Panc1 (cell line): ENCODE measurements at regions not wholly inside any gene's neighbourhood (a gene's known extent, or its start where the extent isn't known, plus 50 kb on each side); places are given as distances from the start of the nearest gene placed in this dataset.

ENCODE experiments used
- POLR2AphosphoS5 ChIP-seq: IDR thresholded peaks from 2 replicates; pipeline ENCODE4 v1.6.1; 2012; ENCODE audit warnings: mild to moderate bottlenecking, low read depth, low read length, moderate library complexity
- SIN3A ChIP-seq: IDR thresholded peaks from 2 replicates; pipeline ENCODE4 v1.6.1; 2012; ENCODE audit warnings: low read depth, mild to moderate bottlenecking, low read length, moderate library complexity, borderline replicate concordance; ENCODE audit not compliant: insufficient read depth
- TCF7L2 ChIP-seq: IDR thresholded peaks from 2 replicates; pipeline ENCODE4 v1.6.1; 2011; ENCODE audit warnings: mild to moderate bottlenecking, low read depth, low read length, inconsistent platforms
- TF ChIP-seq, protein P1 (sequence below): fragments of 450-650 bp; IDR thresholded peaks from 2 replicates; pipeline ENCODE4 v1.5.1; 2017; ENCODE audit warnings: mild to moderate bottlenecking
- TF ChIP-seq, protein P2 (sequence below), 2 experiments: IDR thresholded peaks; 2 replicates each; pipeline ENCODE4 v1.6.1; 2011 to 2012; ENCODE audit warnings: low read depth in 2 of 2, control low read depth in 1 of 2, low read length in 1 of 2, mild to moderate bottlenecking in 1 of 2, moderate library complexity in 1 of 2; ENCODE audit not compliant: insufficient read depth in 1 of 2

DNA sequence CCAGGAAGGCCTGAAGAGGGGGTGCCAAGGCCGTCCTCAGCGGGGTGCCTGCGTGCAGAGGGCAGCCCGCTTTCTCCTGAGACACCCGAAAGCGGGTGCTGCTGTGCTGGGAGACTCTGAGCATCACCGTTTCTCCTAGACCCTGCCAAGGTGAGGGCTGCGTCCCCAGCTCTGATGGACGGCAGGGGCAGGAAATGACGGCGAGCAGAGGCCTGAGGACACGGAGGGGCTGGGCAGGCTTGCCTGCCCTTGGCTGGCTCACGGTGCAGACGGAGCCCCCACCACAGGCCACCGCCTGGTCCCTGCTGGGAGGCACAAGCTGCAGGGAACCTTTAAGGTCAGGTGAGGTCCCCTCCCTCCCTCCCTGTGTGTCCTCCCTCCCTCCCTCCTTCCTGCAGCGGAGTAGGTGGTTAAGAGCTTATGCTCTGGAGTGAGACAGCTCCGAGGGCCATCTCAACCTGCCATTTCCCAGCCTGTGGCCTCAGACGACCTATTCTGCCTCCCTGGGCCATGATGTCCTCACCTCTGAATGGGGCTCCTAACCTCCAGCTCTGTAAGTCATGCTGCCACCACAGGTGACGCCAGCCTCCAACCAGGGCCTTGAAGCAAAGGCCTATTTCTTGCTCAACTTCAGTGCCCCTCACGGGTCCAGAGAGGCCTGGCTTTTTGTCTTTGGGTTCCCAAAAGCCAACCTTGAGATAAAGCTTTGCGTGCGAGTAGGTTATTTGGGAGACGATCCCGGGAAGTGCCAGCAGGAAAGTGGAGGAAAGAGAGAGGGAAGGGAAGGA is 54.2 kb upstream of the GRPEL1 start:
- TF ChIP-seq, protein P1, sequence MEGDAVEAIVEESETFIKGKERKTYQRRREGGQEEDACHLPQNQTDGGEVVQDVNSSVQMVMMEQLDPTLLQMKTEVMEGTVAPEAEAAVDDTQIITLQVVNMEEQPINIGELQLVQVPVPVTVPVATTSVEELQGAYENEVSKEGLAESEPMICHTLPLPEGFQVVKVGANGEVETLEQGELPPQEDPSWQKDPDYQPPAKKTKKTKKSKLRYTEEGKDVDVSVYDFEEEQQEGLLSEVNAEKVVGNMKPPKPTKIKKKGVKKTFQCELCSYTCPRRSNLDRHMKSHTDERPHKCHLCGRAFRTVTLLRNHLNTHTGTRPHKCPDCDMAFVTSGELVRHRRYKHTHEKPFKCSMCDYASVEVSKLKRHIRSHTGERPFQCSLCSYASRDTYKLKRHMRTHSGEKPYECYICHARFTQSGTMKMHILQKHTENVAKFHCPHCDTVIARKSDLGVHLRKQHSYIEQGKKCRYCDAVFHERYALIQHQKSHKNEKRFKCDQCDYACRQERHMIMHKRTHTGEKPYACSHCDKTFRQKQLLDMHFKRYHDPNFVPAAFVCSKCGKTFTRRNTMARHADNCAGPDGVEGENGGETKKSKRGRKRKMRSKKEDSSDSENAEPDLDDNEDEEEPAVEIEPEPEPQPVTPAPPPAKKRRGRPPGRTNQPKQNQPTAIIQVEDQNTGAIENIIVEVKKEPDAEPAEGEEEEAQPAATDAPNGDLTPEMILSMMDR = no peak
- TF ChIP-seq, protein P2, sequence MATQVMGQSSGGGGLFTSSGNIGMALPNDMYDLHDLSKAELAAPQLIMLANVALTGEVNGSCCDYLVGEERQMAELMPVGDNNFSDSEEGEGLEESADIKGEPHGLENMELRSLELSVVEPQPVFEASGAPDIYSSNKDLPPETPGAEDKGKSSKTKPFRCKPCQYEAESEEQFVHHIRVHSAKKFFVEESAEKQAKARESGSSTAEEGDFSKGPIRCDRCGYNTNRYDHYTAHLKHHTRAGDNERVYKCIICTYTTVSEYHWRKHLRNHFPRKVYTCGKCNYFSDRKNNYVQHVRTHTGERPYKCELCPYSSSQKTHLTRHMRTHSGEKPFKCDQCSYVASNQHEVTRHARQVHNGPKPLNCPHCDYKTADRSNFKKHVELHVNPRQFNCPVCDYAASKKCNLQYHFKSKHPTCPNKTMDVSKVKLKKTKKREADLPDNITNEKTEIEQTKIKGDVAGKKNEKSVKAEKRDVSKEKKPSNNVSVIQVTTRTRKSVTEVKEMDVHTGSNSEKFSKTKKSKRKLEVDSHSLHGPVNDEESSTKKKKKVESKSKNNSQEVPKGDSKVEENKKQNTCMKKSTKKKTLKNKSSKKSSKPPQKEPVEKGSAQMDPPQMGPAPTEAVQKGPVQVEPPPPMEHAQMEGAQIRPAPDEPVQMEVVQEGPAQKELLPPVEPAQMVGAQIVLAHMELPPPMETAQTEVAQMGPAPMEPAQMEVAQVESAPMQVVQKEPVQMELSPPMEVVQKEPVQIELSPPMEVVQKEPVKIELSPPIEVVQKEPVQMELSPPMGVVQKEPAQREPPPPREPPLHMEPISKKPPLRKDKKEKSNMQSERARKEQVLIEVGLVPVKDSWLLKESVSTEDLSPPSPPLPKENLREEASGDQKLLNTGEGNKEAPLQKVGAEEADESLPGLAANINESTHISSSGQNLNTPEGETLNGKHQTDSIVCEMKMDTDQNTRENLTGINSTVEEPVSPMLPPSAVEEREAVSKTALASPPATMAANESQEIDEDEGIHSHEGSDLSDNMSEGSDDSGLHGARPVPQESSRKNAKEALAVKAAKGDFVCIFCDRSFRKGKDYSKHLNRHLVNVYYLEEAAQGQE (IDR thresholded peaks at IDR 0.05; ENCODE audit: insufficient read depth in 1 of 2, low read depth in 2 of 2, low read length in 1 of 2) = no peak
- TF ChIP-seq SIN3A (no peak), POLR2AphosphoS5 (no peak), TCF7L2 (no peak)
